SK-N-MC (cell line): ENCODE measurements at regions not wholly inside any gene's neighbourhood (a gene's known extent, or its start where the extent isn't known, plus 50 kb on each side); places are given as distances from the start of the nearest gene placed in this dataset.

Experiments used
- EZH2 ChIP-seq: fragments of 200-600 bp; sonication (generic); IDR thresholded peaks from one replicate; pipeline ENCODE4 v1.6.1; 2017; ENCODE audit warnings: antibody characterized with exemption
- FOXP2 ChIP-seq: optimal IDR thresholded peaks from 2 replicates; pipeline ENCODE3; 2011; ENCODE audit warnings: mild to moderate bottlenecking, moderate library complexity; ENCODE audit not compliant: insufficient read depth; ENCODE audit errors: extremely low read length, control extremely low read depth

DNA sequence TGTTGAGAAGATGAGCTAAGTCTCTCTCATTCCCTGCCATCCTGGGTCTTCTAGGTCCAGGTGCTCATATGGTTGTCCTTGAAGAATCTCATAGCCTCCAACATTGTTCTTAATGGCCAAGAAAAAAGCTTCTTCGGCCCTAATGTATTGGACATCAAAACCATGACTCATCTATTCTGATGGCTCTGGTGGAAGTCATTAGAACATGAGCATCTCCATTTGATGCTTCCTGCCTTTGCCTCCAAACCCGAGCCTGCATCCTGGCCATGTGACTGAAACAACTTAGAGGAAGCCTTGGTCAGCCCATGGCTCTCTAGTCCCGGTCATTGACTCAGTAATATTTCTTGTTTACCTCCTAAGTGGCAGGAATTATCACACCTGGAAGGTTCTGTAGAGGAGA lies 264.1 kb upstream of the FZD8 start:
- no peak for TF ChIP-seq EZH2
- TF ChIP-seq FOXP2 = no peak
